Fibroblast of mammary gland (primary cell): ENCODE measurements at regions not wholly inside any gene's neighbourhood (a gene's known extent, or its start where the extent isn't known, plus 50 kb on each side); places are given as distances from the start of the nearest gene placed in this dataset.

Source experiments
- DNase-seq: peaks from one replicate; pipeline ENCODE4 v3.0.0-alpha.2; 2010; ENCODE audit warnings: low read depth
- H3K4me3 ChIP-seq: 2 replicates; pipeline ENCODE4 v1.5.1; 2011; ENCODE audit warnings: low read depth, mild to moderate bottlenecking, low read length, moderate library complexity; ENCODE audit not compliant: control insufficient read depth
- CTCF ChIP-seq: conservative IDR thresholded peaks from 2 replicates; pipeline ENCODE4 v1.5.1; 2011; ENCODE audit warnings: low read depth, low read length, inconsistent platforms; ENCODE audit not compliant: control insufficient read depth, insufficient read depth

- no peak overlapping the region for H3K4me3 ChIP-seq
Measured at GRCh38 chr4:35493977-35494376, 750.3 kb downstream of the ARAP2 start.

GRCh38 chr4:35494955-35495354 is 749.4 kb downstream of the ARAP2 start:
- no peak overlapping the region for H3K4me3 ChIP-seq
- TF ChIP-seq CTCF: no peak
- no peak for DNase-seq

More at GRCh38 chr4:35493977-35494376, 750.3 kb downstream of the ARAP2 start:
- TF ChIP-seq CTCF: no peak
- no peak for DNase-seq

DNA sequence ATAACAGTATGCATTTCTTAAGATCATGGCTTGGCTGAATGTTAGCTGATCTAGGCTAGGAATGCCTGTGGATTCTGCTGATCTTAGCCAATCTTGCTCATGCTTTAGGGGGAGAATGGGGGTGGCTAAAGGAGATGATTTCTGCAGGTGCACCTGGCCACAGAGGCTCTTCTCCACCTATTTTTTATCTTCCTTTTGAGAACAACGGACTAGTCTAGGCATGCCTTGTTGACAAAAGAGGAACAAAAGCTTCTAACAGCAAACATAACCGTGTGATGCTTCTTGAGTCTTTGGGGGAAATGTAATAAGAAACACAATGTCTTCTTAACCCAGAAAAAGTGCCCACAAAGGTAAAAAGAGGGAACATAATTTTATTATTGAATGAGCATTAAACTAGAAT is 743.5 kb downstream of the ARAP2 start:
- no peak for TF ChIP-seq CTCF
- H3K4me3 ChIP-seq: no peak overlapping the region
- no peak for DNase-seq

GRCh38 chr4:35503435-35503834 is 740.9 kb downstream of the ARAP2 start:
- TF ChIP-seq CTCF: no peak
- no peak for DNase-seq
- no peak overlapping the region for H3K4me3 ChIP-seq

- TF ChIP-seq CTCF: no peak
Measured at GRCh38 chr4:35506161-35506560, 738.2 kb downstream of the ARAP2 start.

DNA sequence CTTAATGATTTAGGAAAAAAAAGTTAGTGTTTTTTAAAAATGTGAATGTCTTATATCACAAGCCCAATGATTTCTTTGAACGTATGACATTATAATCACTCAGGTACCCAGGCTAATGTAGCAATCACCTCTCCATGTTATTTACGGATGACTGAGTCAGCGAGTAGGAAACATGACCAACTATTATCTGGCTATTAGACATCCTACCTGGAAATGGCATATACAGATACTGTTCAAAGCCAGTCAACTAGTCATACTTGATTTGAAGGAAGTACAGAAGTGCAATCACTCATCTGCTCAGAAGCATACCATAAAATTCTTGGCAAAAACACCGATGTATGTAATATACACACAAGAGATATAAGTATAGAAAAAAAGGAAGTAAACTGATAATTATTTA is 732.5 kb downstream of the ARAP2 start:
- no peak overlapping the region for H3K4me3 ChIP-seq
- no peak for TF ChIP-seq CTCF
- no peak for DNase-seq

More at GRCh38 chr4:35506161-35506560, 738.2 kb downstream of the ARAP2 start:
- no peak for DNase-seq
- H3K4me3 ChIP-seq: no peak overlapping the region

DNA sequence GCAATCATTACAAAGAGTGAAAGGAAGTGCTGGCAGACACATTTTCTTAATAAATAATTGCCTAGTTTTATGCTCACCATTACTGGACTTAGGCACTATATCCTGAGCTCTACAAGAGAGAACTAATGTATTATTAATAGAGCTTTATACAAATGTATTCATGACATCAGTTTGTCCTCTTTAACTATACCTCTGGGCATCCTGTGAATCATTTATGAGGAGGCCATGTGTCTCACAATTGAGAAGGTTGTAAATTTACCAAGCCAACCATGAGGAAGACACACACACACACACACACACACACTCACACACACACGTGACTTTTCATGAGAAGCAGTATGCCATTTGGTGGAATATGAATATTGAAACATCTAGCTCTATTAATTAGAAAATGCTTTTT is 728.2 kb downstream of the ARAP2 start:
- no peak for DNase-seq
- H3K4me3 ChIP-seq: no peak overlapping the region
- no peak for TF ChIP-seq CTCF
